ENCODE measurements at regions not wholly inside any gene's neighbourhood (a gene's known extent, or its start where the extent isn't known, plus 50 kb on each side); places are given as distances from the start of the nearest gene placed in this dataset.
"Not testable (repeated sequence)": the region's sequence is repeated elsewhere in the genome, so short reads cannot be mapped to it uniquely, and the experiment has no call there.

DNA sequence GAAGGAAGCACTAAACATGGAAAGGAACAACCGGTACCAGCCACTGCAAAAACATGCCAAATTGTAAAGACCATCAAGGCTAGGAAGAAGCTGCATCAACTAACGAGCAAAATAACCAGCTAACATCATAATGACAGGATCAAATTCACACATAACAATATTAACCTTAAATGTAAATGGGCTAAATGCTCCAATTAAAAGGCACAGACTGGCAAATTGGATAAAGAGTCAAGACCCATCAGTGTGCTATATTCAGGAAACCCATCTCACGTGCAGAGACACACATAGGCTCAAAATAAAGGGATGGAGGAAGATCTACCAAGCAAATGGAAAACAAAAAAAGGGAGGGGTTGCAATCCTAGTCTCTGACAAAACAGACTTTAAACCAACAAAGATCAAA is 126.3 kb upstream of the CAV2 start:
- not testable (repeated sequence) for DNase-seq (ENCODE audit: low read depth)

DNA sequence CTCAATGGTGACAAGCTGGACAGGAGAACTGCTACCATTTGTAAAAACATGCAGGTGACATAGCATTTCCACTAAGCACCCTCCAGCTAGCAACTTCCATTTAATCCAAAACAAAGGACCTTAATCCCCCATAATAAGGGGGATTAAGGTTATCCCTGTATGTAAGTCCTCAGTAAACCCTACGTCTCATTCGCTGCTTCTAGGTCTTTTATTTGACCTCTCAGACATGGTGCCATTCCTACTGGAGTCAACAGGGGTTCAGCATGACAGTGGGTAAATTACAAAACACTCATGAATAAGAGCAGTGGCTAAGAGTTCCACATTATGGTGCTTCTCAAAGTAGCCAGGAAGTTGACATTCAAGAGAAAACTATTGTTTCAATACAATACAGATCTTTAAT is 121.8 kb upstream of the CAV2 start:
- DNase-seq (ENCODE audit: low read depth) = no peak

DNA sequence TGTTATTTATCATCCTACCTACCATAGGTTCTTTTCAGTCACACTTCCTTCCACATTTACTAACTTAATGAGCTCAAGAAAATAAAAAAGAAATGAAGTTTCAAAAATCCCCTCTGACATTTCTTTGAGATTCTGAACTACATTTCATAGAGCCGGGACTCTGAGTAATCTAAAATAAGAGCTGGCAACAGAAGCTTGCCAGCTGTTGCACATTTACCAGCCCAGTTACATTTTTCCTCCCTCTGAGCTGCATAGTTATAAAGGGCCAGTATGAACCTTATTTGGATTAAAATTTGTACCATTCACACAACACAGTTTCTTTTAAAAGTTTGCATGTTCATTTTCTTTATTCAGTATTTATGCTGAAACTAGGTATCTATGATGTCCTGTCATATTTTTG is 119.5 kb upstream of the CAV2 start:
- DNase-seq (ENCODE audit: low read depth) = no peak

DNA sequence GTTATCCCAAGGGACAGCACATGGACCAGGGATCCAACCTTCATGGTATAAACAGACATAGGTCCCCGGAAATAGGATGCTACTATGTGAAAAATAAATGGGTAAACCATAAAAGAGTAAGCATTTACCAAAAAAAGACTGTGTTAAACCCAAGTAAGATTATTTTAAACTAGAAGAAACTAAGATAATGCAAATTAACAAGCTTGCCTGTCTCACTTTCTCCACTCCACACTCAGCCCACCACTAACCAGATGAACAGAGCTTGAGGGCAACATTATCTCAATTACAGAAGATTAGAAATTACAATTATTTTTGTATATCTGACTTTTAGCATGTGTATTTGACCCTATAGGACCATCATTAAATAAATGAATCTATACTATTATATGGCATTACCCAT is 117.2 kb upstream of the CAV2 start:
- no peak for DNase-seq (ENCODE audit: low read depth)

DNA sequence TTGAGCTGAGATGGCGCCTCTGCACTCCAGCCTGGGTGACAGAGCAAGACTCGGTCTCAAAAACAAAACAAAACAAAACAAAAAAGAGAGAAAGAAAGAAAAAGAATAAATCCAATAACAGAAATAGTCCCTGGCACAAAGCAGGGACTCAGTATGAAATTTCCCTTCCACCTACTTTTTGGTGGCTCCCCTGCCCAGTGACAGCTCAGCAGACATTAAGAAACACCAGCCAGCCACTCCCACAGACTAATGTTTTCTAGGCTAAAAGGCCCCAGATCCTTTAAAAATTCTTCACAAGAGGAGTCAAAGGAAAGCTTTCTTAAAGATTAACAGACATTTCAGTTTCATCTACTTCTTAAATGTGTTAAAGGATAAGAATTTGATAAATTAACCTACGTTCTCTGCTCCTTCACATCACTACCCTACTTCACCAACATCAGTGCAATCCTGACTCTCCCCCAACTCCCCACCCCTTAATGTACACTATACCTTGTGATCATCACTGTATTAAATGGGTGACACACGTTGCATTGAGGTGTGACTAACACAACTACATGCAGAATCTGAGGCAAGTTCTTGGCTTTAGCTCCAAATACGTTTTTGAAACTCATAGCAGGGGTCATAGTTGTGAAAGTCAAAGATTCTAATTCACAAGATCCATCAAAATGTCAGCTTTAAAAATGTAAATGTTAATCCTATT is 114.5 kb upstream of the CAV2 start:
- DNase-seq (ENCODE audit: low read depth) = no peak

DNA sequence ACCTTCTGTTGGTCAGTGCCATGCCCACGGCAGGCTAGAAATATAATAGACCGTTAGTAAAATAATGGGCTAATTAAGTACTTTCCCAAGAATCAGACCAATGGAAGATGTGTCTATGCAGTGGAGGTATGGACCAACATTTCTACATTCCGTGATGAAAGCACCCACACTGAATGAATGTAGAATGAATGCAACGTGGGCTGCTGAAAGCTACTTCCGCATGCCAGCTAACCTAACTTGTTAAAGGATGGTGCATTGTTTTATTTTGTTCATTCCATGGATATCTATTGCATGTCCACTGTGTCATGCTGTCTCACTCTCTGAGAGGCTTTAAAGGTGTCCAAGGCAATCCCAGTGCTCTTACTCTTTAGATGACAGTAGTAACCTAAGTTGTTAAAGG is 112.9 kb upstream of the CAV2 start:
- no peak for DNase-seq (ENCODE audit: low read depth)

DNA sequence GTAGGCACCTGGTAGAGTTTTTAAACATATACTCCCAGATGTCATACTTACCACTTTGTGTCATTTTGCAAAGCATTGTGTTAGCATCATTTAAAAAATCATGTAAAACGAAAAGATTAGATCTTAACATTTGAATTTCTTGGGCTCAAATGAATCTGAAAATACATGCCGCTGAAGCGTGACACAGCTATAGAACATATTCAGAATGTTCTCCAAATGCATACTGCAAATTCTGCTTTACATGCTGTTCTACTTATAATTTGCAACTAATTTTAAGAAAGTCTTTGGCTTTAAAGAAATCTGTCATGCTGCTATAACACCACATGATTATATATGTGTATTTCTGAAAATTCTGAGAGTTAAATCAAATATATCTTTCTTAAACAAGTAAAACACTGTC is 109.2 kb upstream of the CAV2 start:
- DNase-seq (ENCODE audit: low read depth) = no peak

DNA sequence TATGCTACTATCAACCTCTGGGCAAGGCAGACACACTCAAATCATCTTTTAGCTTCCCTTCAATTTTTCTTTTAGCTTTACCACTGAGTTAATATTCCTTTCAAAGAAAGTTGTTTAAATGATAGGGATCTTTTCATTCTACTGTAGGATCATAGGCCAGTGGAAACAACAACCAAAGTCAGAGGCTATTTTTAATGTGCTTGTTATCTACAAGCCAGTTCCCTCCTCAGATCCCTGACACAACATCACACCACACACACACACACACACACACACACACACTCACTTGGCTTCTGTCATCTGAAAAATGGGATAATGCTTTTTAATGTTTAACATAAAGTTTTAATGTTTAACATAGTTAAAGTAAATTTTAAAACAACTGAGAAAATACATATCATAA is 106.7 kb upstream of the CAV2 start:
- DNase-seq (ENCODE audit: low read depth) = no peak

DNA sequence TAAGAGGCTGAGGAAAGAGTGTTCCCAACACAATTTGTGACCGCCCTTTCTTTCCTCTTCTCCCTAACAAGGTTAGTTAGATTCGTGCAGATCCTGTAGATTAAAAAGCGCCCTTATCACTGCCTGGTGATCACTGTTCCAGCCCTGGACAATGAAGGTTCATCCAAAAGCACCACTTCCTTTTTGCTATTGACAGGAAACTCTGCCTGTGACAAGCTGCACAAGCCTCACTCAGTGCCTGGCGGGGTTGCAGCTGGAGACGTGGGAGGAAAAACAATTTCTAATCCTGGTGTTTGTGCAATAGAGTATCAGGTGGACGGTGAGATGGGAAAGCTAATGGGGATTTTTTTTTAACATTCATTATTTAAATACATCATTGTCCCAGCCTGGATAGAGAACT is 105.9 kb upstream of the CAV2 start:
- DNase-seq (ENCODE audit: low read depth) = peak; percentile 77

DNA sequence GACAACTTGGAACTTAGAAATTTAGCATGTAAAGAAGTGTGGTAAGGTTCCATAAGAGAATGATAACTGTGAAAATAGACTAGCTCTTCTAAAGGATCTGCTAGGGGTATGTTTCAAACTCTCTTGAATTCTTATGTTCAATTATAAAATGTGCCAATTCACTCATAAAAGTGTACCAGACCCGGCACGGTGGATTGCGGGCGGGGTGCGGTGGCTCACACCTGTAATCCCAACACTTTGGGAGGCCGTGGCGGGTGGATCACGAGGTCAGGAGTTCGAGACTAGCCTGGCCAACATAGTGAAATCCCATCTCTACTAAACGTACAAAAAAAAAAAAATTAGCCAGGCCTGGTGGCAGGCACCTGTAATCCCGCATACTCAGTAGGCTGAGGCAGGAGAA is 105.4 kb upstream of the CAV2 start:
- DNase-seq (ENCODE audit: low read depth) = no peak

DNA sequence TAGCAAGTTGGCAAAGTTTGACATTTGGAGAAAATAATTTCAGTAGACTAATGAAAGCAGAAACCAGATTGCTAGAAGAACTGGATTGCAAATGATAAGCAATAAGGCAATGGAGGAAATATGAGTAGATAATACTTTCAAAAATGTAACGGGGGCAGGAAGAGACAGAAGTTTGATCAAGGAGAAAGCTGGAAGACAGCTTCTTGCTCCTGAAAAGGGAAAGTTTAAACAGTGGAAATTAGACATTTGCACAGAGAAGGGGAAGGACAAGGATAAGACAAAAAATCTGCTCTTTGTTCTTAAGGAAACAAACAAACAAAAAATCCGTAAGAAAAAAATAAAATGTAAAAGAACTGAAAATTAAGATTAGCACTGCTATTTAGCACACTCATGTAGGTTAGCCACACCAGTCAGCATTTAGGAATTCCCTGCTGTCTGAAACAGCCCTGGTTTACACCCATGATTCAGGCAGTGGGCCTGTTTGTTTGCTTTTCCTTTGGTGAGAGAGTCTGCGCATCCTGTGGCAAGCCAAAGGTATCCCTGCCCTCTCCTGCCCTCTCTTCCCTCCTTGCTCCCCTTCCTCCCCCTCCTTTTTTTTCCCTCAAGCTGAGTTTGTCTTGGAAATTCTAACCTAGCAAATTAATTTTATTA is 104.3 kb upstream of the CAV2 start:
- DNase-seq (ENCODE audit: low read depth) = peak; percentile 98

DNA sequence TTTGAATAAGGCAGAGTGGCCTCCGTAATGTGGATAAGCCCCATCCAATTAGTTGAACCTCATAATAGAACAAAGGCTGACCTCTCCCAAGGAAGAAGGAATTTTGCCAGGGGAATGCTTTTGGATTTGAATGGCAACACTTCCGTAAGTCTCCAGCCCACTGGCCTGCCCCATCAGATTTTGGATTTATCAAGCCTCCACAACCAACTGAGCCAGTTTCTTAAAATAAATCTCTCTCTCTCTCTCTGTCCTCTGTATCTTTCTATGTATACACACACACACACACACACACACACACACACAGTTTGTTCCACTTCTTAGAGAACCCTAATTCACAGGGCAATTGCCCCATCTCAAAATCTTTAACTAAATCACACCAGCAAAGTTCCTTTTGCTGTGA is 100.9 kb upstream of the CAV2 start:
- DNase-seq (ENCODE audit: low read depth) = no peak

DNA sequence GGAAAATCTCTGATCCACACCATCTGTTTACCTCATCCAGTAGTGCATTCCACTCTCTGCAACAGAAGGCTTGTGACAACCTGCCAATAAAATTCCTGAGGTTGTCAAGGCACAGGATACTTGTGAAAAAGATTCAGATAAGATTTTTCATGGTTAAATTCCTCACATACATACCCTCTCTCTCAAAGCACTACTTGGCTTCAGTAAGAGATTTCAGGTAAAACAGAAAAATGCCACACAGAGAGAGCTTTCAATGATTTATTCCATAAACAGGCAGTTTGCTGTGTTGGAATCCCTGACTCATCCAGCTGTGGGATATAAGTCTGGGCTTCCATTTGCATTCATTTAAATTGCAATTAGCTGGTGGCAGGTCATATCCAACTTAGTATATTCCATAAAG is 99.7 kb upstream of the CAV2 start:
- DNase-seq (ENCODE audit: low read depth) = peak; percentile 71

DNA sequence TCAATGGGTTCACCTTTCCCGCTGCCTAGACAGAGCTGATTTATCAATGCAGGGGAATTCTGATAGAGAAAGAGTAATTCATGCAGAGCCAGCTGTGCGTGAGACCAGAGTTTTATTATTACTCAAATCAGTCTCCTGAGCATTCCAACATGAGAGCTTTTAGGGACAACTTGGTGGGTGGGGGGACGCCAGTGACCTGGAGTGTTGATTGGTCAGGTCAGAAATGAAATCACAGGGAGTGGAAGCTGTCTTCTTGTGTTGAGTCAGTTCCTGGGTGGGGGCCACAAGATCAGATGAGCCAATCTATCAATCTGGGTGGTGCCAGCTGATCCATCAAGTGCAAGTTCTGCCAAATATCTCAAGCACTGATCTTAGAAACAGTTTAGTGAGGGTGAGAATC is 99.0 kb upstream of the CAV2 start:
- no peak for DNase-seq (ENCODE audit: low read depth)

DNA sequence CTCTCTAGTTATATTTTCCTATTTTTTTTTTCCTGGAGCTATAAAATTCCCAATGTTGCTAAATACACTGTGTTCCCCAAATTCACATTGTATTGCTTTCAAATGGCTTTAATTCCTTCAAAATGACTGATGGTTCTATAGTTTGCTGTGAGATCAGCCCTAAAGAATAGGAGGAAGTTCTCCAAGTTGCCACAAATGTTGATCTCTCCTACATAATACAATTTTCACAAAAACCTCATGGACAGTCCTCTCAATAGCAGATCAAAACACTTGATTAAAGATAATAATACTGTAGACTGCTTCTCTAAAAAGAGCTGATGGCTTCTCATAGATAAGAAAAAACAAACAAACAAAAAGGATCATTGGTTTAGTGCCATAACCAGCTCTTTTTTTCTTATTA is 97.8 kb upstream of the CAV2 start:
- no peak for DNase-seq (ENCODE audit: low read depth)

DNA sequence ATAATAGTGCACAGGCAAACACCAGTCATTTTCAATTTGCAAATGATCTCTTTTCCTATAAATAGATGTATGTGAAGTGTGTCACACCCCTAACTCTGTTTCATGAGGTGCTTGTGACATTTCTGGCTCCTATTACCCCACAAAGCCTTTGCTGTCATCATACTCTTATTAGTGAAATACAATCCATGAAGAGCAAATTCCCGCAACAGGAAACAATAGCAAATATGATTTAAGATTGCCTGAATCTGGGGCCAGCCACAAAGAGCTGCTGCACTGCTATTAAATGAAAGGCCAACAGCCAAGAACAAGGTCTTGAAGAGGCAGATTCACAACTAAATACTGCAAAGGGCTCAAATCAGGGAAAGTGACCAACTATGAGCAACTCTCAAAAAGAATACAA is 96.3 kb upstream of the CAV2 start:
- DNase-seq (ENCODE audit: low read depth) = peak; percentile 29

DNA sequence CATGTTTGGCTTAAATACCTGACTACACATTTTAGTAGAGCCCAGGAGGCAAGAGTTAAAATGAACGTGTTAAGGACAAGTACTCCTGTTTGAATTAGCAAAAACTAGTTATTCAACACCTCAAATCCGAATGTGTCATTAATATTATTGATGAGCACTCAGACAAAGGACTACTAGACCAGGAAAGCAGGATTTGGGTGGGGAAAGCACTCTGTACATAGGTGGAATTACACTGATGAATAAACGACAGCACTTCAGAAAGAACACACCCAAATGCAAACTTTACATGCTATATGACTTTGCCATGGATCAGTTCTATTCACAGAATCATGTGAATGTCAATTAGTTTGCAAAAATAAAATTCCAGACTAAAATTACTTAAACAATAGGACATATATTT is 95.1 kb upstream of the CAV2 start:
- no peak for DNase-seq (ENCODE audit: low read depth)

DNA sequence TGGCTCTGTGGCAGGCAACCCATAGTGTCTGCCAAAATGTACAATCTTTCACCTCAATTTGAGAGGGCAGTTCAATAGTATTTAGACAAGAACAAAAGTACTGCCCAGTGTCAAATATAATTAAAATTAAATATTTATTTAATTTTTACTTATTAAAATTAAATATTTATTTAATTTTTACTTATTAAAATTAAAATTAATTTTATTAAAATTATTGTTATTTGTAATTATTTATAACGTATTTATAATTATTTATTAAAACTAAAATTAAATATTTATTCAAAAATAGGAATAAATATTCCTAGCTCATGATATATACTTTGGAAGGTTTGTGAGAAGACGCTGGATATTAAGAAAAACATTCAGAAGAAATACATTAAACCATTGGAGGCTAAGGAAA is 93.7 kb upstream of the CAV2 start:
- DNase-seq (ENCODE audit: low read depth) = no peak

DNA sequence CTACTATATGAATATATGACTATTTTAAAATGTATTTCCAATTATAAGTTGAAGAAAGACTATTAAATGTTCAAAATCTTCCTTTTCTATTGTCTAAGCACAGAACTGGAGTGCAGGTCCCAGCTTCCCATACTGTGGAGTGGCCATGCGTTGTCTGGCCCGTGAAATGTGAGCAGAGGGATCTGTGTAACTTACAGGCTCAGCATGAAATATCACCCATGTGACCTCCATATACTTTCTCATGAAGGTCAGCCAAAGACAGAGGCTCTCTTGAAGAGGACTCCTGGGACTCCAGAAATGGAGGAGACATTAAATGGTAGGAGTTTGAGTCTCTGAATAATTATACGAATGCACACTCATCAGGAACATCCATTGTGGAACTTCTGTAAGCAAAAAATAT is 92.4 kb upstream of the CAV2 start:
- DNase-seq (ENCODE audit: low read depth) = peak; percentile 24

DNA sequence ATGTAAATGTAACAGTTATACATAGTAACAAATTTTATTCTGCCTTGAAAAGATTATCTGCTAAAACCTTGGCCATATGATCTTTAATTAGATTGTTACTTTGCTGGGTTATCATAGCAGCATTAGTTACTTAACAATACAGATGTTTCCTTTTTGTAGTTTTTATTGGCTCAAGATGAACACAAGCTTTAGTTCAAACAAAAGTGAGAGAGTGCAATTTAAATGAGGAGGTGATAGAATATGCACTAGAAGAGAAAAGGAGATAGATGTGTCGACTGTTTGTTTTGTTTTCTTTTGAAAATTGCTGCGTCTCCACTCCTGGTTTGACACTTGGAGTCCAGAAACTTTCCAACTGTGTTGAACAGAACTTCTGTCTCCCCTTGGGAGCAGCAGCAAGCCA is 91.4 kb upstream of the CAV2 start:
- DNase-seq (ENCODE audit: low read depth) = no peak

DNA sequence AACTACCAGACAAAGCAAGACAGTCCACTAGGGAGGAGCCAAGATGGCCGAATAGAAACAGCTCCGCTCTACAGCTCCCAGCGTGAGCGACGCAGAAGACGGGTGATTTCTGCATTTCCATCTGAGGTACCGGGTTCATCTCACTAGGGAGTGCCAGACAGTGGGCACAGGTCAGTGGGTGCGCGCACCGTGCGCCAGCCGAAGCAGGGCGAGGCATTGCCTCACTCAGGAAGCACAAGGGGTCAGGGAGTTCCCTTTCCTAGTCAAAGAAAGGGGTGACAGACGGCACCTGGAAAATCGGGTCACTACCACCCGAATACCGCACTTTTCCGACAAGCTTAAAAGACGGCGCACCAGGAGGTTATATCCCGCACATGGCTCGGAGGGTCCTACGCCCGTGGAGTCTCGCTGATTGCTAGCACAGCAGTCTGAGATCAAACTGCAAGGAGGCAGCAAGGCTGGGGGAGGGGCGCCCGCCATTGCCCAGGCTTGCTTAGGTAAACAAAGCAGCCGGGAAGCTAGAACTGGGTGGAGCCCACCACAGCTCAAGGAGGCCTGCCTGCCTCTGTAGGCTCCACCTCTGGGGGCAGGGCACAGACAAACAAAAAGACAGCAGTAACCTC is 90.6 kb upstream of the CAV2 start:
- DNase-seq (ENCODE audit: low read depth) = not testable (repeated sequence)

DNA sequence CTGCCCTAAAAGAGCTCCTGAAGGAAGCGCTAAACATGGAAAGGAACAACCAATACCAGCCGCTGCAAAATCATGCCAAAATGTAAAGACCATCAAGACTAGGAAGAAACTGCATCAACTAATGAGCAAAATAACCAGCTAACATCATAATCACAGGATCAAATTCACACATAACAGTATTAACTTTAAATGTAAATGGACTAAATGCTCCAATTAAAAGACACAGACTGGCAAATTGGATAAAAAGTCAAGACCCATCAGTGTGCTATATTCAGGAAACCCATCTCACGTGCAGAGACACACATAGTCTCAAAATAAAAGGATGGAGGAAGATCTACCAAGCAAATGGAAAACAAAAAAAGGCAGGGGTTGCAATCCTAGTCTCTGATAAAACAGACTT is 88.8 kb upstream of the CAV2 start:
- not testable (repeated sequence) for DNase-seq (ENCODE audit: low read depth)

DNA sequence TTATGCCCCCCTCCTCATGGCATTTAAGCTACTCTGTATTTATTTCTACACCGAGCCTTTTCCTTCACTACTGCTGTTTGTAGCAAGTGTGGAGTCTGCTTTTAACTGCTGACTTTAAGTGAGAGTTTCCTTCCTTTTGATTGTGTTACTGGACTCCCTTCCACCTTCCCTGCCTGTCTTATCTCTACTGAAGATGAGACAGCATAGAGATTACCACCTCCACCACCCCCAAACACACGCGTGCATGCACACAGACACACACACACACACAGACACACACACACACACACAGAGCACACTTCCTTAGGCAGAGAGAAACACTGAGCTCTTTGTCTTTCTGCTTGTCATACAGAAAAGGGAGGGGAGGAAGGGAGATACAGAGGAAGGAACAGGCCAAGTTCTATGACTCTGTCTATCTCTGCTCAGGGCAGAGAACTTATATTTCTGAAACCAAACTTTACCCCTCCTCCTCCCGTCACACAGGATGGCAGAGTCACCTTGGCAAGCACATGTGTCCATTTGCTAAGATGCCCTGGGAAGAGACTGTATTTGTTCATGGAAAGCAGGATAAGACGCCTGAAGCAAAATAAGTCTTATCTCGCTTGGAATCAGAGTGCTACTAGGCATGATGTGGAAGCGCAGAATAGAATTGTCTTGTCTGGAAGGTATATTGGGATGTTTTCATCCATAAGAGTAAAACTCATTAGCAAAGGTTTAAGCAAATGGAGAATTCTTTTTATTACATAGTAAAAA is 81.8 kb upstream of the CAV2 start:
- no peak for DNase-seq (ENCODE audit: low read depth)
